ENCODE measurements at regions not wholly inside any gene's neighbourhood (a gene's known extent, or its start where the extent isn't known, plus 50 kb on each side); places are given as distances from the start of the nearest gene placed in this dataset.

DNA sequence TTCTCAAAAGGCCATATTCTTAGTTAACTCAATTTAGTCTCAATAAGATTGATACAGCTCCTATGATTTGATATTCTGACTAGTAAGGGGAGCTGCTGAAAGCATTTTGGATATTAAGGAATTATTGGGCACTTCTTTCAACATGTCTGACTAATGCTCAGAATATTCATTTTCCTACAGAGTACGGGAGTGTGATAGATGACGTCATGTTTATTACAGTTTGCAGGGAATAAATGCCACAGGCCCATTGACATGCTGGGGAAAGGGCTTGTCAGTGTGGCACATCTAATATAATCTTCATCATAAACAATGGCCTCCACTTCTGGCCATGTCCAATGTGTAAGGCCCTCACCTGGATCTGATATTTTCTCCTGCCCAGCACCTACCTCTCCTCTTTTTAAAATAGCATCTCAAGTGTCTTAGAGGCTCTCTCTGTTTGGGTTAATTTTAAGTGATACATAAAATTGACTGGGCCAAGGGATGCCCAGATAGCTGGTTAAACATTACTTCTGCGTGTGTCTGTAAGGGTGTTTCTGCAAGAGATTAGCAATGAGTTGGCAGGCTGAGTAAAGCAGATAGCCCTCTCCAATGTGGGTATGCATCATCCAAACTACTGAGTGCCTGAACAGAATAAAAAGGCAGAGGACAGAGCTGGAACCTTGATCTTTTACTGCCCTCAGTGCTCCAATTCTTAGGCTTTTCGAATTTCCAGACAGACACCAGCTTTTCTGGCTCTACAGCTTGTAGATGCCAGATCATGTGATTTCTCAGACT, 99.3 kb downstream of the SLC24A2 start:
- TF ChIP-seq, protein P1, sequence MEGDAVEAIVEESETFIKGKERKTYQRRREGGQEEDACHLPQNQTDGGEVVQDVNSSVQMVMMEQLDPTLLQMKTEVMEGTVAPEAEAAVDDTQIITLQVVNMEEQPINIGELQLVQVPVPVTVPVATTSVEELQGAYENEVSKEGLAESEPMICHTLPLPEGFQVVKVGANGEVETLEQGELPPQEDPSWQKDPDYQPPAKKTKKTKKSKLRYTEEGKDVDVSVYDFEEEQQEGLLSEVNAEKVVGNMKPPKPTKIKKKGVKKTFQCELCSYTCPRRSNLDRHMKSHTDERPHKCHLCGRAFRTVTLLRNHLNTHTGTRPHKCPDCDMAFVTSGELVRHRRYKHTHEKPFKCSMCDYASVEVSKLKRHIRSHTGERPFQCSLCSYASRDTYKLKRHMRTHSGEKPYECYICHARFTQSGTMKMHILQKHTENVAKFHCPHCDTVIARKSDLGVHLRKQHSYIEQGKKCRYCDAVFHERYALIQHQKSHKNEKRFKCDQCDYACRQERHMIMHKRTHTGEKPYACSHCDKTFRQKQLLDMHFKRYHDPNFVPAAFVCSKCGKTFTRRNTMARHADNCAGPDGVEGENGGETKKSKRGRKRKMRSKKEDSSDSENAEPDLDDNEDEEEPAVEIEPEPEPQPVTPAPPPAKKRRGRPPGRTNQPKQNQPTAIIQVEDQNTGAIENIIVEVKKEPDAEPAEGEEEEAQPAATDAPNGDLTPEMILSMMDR (conservative IDR thresholded peaks at IDR 0.05), result no peak
- no peak for TF ChIP-seq EZH2 (IDR thresholded peaks at IDR 0.05; ENCODE audit: low read depth)

All from PC-9 (cell line).